Stimulated activated CD4-positive, alpha-beta T cell treated with anti-CD3 and anti-CD28 coated beads, Interleukin-4, amount 100 ng/mL, for 1 hour (primary cell): ENCODE measurements at regions not wholly inside any gene's neighbourhood (a gene's known extent, or its start where the extent isn't known, plus 50 kb on each side); places are given as distances from the start of the nearest gene placed in this dataset.

Source experiments
- DNase-seq: peaks from one replicate; pipeline ENCODE4 v3.0.0-alpha.2; 2020

GRCh38 chr13:77422724-77423123, 95.8 kb upstream of the MYCBP2 start:
- DNase-seq = no peak

GRCh38 chr13:77417897-77418296, 91.0 kb upstream of the MYCBP2 start:
- no peak for DNase-seq

- no peak for DNase-seq
Observed at GRCh38 chr13:77416666-77417212, 89.8 kb upstream of the MYCBP2 start.

- no peak for DNase-seq
Observed at GRCh38 chr13:77415253-77416071, 88.6 kb upstream of the MYCBP2 start.

- no peak for DNase-seq
Observed at GRCh38 chr13:77412860-77413259, 86.0 kb upstream of the MYCBP2 start.

- DNase-seq = no peak
Observed at GRCh38 chr13:77412116-77412635, 85.3 kb upstream of the MYCBP2 start.

- no peak for DNase-seq
Observed at GRCh38 chr13:77409412-77409811, 82.5 kb upstream of the MYCBP2 start.

GRCh38 chr13:77406644-77407440, 79.9 kb upstream of the MYCBP2 start:
- DNase-seq = no peak

GRCh38 chr13:77398825-77399620, 72.1 kb upstream of the MYCBP2 start:
- DNase-seq = no peak

GRCh38 chr13:77397636-77398035, 70.7 kb upstream of the MYCBP2 start:
- no peak for DNase-seq

GRCh38 chr13:77391475-77391874, 64.6 kb upstream of the MYCBP2 start:
- no peak for DNase-seq

GRCh38 chr13:77390391-77390790, 63.5 kb upstream of the MYCBP2 start:
- DNase-seq = no peak

- DNase-seq = no peak
Observed at GRCh38 chr13:77389625-77390000, 62.7 kb upstream of the MYCBP2 start.

GRCh38 chr13:77388944-77389624, 62.2 kb upstream of the MYCBP2 start:
- no peak for DNase-seq

GRCh38 chr13:77387607-77388200, 60.8 kb upstream of the MYCBP2 start:
- DNase-seq = no peak

GRCh38 chr13:77386880-77387606, 60.1 kb upstream of the MYCBP2 start:
- no peak for DNase-seq

GRCh38 chr13:77386046-77386445, 59.2 kb upstream of the MYCBP2 start:
- no peak for DNase-seq

GRCh38 chr13:77384999-77385398, 58.1 kb upstream of the MYCBP2 start:
- DNase-seq = no peak

GRCh38 chr13:77383097-77383496, 56.2 kb upstream of the MYCBP2 start:
- no peak for DNase-seq

GRCh38 chr13:77381059-77381458, 54.2 kb upstream of the MYCBP2 start:
- no peak for DNase-seq

GRCh38 chr13:77379508-77379907, 52.6 kb upstream of the MYCBP2 start:
- DNase-seq = no peak
